ENCODE measurements at regions not wholly inside any gene's neighbourhood (a gene's known extent, or its start where the extent isn't known, plus 50 kb on each side); places are given as distances from the start of the nearest gene placed in this dataset.

DNA sequence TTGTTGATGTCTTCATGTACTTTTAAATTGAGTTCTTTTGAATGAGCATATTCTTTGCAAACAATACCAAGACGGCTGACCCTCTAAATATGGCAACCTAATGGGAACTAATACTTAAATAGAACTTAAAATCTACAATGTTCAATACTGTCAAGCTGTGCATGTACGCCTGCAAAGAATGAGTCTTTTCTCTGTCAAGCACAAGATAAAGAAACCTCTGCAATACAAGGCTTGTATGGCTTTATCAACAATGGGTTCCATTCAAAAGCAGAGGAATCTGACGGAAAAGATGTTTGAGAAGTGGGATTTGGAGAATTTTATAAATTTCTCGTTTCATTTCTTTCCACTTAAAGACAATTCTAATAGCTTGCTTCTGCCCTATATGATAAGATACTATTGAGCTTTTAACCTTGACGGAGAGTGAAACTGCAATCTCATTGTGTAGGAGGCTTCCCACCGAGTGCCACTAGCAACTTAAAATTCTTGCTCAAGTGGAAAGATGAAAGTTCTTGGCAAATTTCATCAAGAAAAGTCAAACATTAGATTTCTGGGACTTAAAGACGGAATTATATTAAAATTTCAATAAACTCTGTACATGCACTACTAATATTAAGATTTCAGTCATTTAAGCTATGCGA is 119.8 kb downstream of the RGS21 start:
- Histone ChIP-seq H3K4me1 (replicated peaks in 1 of 2; ENCODE audit: control insufficient read depth in 2 of 2, insufficient read depth in 2 of 2, low read length in 2 of 2) (no peaks in the 10 kb centered on the region; a peak in 1 of 5 replicates), H3K9me1 (ENCODE audit: control insufficient read depth, insufficient read depth, low read length) (no peaks in the 10 kb centered on the region), H3K27ac (ENCODE audit: extremely low read depth, low read depth, low read length) (no peak overlapping the region), H3K4me3 (no peak overlapping the region), H4K20me1 (replicated peaks; ENCODE audit: control insufficient read depth, insufficient read depth, low read length) (no peaks in the 10 kb centered on the region), H3K9ac (ENCODE audit: insufficient read depth in 1 of 2, low read depth in 2 of 2, low read length in 2 of 2) (no peak overlapping the region), H3K9me3 (replicated peaks; ENCODE audit: control insufficient read depth, insufficient read depth, low read depth, low read length) (0 out of 2 replicates have a peak, but pooled peaks cover under 1% of the 10 kb centered on the region), H3K27me3 (ENCODE audit: control insufficient read depth in 2 of 2, insufficient read depth in 2 of 2, low read length in 2 of 2) (no peaks in the 10 kb centered on the region), H2AFZ (ENCODE audit: low read depth, low read length) (peak overlapping the region; percentile 49; the same call in 1 of the 2 replicates), H3K36me3 (ENCODE audit: control insufficient read depth, insufficient read depth, low read length) (no peaks in the 10 kb centered on the region), H3K79me2 (ENCODE audit: control insufficient read depth, insufficient read depth, low read length) (no peaks in the 10 kb centered on the region), H3K4me2 (ENCODE audit: insufficient read depth, low read length) (no peak overlapping the region)
- FAIRE-seq: no peak
- POLR2A ChIA-PET: interaction anchor here (0.5 kb wide), 1 partner anchor 755 kb away, joined by 3 read pairs; no protein-coding TSS in a partner anchor
- 0 out of 2 replicates have a peak, but pooled peaks have one; percentile 24 for TF ChIP-seq C11orf30 (IDR thresholded peaks at IDR 0.05; ENCODE audit: low read depth)
- no peak for TF ChIP-seq KLF1 (tag; IDR thresholded peaks at IDR 0.05)
- TF ChIP-seq NR2F6 (CRISPR knock-in tag; IDR thresholded peaks at IDR 0.05): no peak
- TF ChIP-seq KLF10 (CRISPR knock-in tag; IDR thresholded peaks at IDR 0.05): no peak
- TF ChIP-seq SMARCA4 (IDR thresholded peaks at IDR 0.05): peak; percentile 48; the same call in 1 of the 2 replicates
- TF ChIP-seq KDM1A (IDR thresholded peaks at IDR 0.05): peak; percentile 12 to 29; a peak in 1 of 4 replicates
- TF ChIP-seq RBM25 (IDR thresholded peaks at IDR 0.05; ENCODE audit: low read depth, low read length, severe bottlenecking): no peak
- no peak for TF ChIP-seq HDAC1 (IDR thresholded peaks at IDR 0.05)
- no peak for TF ChIP-seq CEBPB (tag; IDR thresholded peaks at IDR 0.05)
- 0 out of 2 replicates have a peak, but pooled peaks have one; percentile 19 for TF ChIP-seq MAFG (tag; conservative IDR thresholded peaks at IDR 0.05)
- TF ChIP-seq ZNF316 (IDR thresholded peaks at IDR 0.05): peak; percentile 31; the same call in 1 of the 2 replicates
- no peak for TF ChIP-seq NBN (IDR thresholded peaks at IDR 0.05; ENCODE audit: low read depth)
- TF ChIP-seq, protein P1, sequence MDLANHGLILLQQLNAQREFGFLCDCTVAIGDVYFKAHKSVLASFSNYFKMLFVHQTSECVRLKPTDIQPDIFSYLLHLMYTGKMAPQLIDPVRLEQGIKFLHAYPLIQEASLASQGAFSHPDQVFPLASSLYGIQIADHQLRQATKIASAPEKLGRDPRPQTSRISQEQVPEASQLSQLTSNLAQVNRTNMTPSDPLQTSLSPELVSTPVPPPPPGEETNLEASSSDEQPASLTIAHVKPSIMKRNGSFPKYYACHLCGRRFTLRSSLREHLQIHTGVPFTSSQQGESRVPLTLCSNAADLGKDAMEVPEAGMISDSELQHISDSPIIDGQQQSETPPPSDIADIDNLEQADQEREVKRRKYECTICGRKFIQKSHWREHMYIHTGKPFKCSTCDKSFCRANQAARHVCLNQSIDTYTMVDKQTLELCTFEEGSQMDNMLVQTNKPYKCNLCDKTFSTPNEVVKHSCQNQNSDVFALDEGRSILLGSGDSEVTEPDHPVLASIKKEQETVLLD (IDR thresholded peaks at IDR 0.05): no peak
- TF ChIP-seq, protein P2, sequence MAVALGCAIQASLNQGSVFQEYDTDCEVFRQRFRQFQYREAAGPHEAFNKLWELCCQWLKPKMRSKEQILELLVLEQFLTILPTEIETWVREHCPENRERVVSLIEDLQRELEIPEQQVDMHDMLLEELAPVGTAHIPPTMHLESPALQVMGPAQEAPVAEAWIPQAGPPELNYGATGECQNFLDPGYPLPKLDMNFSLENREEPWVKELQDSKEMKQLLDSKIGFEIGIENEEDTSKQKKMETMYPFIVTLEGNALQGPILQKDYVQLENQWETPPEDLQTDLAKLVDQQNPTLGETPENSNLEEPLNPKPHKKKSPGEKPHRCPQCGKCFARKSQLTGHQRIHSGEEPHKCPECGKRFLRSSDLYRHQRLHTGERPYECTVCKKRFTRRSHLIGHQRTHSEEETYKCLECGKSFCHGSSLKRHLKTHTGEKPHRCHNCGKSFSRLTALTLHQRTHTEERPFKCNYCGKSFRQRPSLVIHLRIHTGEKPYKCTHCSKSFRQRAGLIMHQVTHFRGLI (CRISPR knock-in tag; IDR thresholded peaks at IDR 0.05): no peak
- TF ChIP-seq RFX1 (IDR thresholded peaks at IDR 0.05): 0 out of 2 replicates have a peak, but pooled peaks have one; percentile 9
- TF ChIP-seq NFE2 (IDR thresholded peaks at IDR 0.05; ENCODE audit: low read depth): peak; percentile 77
- peak; percentile 45; the same call in 1 of the 2 replicates for TF ChIP-seq ARID1B (IDR thresholded peaks at IDR 0.05)
- in situ Hi-C loops (cut with MboI) (no loop called here), intact Hi-C loops (cut with micrococcal nuclease) (no loop called here)
- peak in 1 of 4 experiments; percentile 41 for DNase-seq (ENCODE audit: extremely low read depth in 1 of 4, low spot score in 3 of 4)
- CTCF ChIA-PET (ENCODE audit: low intra/inter-chr PET ratio): no interaction called here
- ATAC-seq: peak; percentile 81
- WGBS (ENCODE audit: insufficient coverage, low coverage, missing lambda C conversion rate): 4% methylated on average over 8 of the region's 8 CpGs
- no TSS peak for BruUV-seq (replicated peaks)

Measured in K562 (cell line).